Stimulated activated CD8-positive, alpha-beta memory T cell treated with anti-CD3 and anti-CD28 coated beads, Interleukin-4, amount 100 ng/mL, for 24 hours (primary cell): ENCODE measurements at regions not wholly inside any gene's neighbourhood (a gene's known extent, or its start where the extent isn't known, plus 50 kb on each side); places are given as distances from the start of the nearest gene placed in this dataset.
A peak's percentile ranks its signal among the peaks of the same experiment; 100 is the strongest.

Experiments used
- DNase-seq: peaks from one replicate; pipeline ENCODE4 v3.0.0-alpha.2; 2020; ENCODE audit warnings: low read depth

DNA sequence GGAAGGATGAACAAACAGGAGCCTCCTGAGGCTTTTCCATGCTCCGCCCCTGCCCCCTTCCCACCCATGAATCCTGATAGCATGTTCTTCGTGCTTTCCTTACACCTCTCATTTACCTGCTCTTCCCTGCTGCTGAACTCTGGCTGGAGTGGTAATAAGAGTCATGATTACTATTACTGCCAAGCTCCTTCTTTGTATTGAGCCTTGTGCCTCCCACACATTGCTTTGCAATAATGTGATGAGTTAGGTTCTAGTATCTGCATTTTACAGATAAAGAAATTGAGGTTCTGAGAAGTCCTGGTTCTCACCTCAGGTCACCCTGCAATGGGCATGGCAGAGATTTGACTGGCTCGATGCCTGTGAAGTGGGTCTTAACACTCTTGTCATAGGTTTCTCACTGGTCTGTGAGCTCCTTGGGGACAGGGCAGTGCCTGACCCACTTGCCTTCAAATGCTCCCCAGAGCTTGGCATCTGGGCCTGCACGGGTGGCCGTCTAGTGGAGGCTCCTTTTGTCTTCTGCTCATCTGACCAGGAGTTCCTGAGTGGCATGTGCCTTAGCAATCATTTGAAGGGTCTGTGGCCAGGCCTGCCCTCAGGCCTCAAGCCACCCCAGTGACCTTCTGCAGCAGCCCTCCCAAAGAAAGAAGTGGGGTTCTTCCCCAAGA lies 309.2 kb upstream of the ZMIZ1 start:
- DNase-seq: no peak

DNA sequence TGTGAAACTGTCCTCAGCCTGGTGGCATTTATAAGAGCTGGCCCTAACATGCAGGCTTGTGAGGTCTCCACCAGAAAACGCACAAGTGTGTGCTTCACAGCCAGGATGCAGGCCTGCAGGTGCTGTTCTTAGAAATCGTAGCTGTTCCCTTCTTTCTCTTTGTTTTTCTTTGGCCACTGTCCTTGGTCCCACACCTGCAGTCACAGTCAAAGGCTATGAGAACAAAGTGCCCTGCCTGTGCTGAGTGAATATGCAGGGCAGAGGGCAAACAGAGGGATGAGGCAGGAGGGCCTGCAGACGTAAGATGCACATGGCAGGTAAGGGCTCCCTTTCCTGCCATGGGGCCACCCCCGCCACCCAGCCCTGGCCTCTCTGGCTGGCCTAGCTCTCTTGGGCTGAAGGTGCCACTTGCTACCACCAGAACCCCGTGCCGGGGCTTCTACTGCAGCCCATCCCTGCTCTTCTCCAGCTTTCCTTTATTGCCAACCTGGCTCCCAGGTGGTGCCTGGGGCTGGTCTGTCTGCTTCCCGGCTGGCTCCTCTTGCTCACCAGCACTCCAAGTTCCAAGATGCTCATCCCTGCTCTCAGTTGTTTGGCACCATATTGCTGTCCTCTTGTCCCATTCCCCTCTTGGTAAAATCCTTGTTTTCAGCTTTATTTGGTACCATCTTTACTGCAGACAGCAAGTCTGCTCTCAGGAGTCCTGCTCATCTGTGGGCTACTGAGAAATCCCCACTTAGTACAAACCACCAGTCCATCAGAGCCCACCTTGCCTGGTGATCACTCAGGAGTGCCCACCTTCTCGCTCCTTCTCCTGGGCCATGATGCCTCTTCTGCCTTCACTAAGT lies 308.1 kb upstream of the ZMIZ1 start:
- no peak for DNase-seq

DNA sequence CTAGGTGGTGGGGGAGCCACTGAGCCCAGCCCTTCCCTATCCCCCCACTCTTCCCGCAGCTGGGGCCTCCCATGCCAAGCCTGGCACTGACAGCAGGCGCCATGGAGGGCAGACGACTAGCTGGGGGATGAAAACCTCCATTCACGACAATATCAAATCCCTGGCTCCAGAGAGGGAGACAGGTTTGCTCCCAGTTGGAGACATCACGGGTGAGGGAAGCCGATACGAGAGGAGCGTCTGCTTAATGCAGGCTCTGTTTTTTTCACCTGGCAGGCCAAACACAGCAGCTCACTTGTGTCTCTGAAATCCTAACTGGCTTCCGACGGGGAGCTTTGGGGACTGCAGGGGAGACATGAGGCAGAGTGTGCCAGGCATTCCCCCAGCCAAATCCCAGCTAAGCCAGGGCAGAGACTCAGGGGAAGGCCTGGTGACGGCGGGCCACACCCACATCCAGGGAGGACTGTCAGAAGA lies 307.4 kb upstream of the ZMIZ1 start:
- no peak for DNase-seq

DNA sequence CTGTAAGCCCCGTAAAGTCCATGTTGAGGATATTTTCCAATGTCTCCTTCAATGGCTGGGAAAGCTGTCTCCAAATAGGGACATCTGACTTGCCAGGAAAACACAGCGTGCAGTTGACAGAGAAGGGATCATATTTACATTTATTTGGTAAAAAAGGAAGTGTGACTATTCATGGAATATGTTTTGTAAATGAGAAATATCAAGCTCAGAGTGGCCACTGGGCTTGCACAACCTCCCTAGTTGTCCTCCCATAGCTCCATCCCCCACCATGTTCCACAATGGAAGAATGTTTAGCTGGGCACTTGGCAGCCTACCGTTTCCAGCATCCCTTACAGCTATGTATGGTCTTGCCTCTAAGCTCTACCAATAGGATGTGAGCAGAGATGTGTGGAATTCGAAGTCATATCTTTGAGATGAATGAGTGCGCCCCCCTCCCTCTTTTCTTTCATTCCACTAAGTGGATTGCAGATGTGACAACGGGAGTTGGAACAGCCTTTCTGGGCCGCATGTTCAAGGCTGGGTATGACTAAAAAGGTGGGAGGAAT lies 306.6 kb upstream of the ZMIZ1 start:
- DNase-seq: no peak

DNA sequence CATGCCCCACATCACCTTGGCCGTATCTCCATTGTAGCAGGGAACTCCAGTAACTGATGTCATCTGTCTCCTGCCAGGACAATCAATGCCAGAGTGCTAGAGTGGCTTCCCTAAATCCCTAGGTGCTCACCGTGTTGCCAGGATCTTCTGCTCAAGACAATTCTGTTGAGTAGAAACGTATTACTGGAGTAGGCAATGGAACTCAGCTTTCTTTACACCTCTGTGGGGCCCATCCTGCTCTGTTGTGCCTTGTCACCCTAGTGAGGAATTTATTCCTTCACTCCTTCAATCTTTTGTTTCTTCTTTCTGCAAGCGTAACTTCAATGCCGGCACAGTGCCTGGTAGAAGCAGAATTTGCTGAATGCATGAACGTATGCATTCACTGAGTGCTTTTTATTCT lies 305.5 kb upstream of the ZMIZ1 start:
- DNase-seq: no peak

DNA sequence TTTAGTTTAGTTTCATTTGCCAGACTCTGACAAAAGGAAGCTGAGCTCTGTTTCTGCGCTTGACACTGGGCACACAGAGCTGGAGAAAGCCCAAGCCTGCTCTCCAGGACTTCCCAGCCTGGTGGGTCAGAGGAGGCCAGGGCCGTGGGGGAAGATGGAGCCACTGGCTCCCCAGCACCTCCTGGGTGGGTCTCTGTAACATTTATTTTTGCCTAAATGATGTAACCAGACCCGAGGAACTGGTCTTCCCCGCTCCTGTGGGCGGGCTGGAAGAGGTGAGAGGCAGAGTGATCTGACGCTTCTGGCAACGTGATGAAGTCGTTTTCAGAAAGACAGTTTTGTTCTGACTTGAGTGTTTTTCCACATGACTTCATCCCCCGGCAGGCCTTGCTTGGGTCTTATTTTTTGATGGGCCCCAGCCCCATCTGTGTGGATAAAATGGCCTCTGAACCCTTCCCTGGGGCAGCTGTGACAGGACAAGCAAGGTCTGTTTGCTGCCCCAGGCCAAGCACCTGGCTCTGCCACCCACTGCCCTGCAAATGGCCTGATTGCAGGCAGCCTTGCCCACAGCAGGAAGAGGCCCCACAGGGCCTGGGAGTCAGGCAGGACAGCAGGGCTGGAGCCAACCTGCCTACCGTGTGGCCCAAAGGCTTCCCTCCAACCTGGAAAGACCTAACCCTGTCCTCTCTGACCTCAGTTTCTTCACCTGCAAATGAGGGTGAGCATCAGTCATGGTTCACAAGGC lies 304.9 kb upstream of the ZMIZ1 start:
- peak; percentile 11 for DNase-seq

DNA sequence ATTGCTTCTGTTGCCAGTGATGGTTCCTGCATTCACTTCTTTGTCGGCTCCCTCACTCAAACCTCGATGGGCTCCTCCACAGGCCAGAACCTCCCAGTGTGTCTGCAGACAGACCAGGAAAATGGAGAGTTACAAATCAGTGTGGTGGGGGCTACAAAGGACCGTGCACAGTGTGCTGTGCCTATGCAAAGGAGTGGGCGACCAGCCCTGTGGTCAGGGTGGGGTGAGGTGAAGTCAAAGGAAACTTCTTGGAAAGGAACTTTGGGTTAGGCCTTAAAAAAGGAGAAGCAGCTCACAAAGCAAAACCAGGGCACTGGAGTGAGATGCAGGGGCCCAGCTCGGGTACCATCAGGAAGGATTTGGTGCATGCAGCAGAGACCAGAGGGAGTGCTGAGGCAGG lies 304.3 kb upstream of the ZMIZ1 start:
- DNase-seq: no peak

DNA sequence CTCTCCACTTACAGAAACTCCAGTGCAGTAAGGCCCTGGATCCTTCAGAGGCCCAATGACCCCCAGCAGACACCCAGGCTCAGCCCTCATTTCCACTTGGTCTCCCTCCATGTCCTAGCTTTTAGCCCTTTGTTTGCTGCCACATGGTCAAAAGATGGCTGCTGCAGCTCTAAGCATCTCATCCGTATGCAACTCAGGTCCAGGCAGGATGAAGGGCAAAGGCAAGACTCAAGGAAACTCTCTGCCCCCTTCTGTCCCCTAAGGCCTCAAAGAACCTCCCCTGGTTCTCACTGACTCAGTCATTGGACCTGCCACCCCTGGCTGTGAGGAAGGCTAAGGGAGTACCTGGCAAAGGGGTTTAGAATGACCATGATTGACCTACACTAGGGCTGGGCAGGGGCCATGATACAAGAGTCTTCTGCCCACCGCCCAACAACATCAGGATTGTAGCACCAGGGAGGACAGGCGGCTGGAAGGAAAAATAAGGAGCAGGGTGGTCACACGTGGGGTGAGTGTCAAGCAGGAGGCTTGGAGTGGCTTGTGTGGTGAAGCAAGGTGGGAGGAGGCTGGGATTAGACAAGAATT lies 303.8 kb upstream of the ZMIZ1 start:
- no peak for DNase-seq

DNA sequence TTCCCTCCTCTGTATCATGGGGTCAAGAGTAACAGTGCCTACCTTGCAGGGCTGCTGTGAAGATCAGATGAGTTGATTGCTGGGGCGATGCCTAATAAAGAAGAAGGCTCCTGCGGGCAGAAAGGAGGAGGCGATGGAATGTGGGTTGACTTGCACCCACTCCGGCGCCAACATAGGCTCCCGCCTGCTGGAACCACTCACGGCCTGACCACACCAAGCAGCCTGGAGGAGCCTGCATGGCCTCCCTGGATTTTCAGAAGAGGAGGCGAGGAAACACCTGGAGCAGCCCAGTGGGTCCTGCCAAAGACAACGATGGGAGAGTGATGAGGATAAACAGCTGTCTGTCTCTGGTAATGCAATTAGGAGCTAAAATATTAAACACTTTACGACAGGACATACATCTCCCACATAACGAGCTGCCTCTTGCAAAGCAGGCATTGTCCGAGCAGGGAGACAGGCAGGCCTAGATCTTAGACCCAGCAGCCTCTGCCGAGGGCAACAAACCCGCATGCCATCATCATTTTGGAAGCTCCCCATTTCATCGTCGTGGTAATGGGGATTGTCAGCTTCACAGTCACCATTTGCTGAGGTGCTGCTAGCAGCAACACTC lies 302.9 kb upstream of the ZMIZ1 start:
- no peak for DNase-seq

DNA sequence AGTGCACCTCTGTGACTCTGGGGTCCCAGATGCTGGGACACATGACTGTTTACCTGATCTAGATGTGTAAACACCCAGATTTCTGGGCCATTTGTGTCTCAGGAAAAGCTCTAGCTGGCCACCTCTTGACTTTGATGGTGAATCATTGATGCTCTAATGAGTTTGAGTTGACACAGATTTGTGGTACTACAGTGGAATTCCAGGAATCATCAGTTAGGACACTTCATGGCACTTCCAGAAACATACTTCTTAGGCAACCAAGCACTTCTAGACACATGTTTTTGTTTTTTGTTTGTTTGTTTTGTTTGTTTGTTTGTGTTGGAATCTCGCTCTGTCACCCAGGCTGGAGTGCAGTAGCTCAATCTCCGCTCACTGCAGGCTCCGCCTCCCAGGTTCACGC lies 302.2 kb upstream of the ZMIZ1 start:
- DNase-seq: no peak

DNA sequence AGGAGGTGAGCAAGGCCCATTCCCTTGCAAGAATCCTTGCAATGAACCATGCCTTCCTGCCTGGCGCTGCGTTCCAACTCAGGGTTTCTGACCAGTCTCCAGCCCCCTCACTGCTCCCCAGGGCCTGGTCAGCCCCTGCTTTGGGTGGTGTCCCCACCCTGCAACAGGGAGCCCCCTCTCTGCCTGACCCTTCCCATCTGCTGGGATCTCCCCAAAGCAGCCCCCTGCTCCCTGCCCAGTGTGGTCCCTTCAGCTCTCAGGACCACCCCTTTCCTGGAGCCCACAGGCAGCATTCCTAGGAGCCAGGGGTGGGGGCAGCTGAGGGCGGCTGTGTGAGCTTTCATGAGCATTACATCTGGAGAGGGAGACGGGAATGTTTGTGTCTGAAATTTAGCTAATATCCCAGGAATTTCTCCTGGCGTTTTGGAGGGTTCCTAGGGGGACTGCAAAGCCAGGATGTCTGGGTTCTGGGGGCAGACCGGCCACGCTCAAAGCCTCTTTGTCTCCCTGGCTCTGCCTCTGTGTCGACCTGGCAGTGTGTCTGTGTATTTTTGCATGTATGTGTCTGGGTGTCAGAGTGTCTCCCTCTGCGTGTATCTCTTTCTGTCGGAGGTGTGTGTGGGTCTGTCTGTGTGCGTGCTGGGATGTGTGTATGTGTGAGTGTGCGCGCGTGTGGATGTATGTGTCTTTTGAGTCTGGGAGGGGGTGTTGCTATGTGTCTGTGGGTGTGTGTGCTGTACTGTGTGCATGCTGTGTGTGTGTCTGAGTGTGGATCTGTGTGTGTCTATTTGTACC lies 300.5 kb upstream of the ZMIZ1 start:
- no peak for DNase-seq

DNA sequence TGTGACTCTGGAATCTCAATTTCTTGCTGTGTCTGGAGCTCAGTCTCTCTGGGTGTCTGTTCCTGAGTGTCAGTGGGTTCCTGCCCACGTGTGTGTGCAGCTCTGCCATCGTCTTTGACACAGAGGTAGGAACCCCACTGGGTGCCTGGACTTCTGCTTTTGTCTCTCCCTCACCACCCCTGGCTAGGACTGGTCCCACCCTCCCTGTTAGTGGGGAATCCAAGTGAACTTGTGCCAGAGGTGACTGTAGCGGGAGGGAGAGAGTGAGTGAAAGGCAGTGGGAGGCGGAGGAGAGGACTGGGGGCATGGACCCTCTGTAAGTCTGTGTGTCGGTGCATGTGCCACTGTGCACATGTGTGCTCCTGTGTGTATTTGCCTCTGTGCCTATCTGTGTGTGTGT lies 299.9 kb upstream of the ZMIZ1 start:
- DNase-seq: no peak

DNA sequence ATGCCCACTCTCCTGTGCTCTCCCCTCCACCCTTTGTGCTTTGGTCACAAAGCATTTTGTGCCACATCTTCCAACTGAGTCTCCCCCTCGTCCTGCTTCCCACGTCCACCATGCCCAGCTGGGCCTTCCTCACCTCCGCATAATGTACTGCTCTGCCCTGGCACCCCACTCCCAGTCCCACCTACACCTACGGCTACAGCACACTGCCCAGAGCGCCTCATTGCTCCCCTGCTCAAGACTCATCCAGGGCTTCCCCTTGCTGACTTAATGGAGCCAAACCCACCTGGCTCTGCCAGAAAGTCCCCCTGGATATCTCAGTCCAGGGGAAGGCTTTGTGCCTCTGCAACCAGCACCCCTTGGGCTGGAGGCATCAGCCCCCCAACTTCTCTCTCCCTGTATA lies 299.2 kb upstream of the ZMIZ1 start:
- no peak for DNase-seq

DNA sequence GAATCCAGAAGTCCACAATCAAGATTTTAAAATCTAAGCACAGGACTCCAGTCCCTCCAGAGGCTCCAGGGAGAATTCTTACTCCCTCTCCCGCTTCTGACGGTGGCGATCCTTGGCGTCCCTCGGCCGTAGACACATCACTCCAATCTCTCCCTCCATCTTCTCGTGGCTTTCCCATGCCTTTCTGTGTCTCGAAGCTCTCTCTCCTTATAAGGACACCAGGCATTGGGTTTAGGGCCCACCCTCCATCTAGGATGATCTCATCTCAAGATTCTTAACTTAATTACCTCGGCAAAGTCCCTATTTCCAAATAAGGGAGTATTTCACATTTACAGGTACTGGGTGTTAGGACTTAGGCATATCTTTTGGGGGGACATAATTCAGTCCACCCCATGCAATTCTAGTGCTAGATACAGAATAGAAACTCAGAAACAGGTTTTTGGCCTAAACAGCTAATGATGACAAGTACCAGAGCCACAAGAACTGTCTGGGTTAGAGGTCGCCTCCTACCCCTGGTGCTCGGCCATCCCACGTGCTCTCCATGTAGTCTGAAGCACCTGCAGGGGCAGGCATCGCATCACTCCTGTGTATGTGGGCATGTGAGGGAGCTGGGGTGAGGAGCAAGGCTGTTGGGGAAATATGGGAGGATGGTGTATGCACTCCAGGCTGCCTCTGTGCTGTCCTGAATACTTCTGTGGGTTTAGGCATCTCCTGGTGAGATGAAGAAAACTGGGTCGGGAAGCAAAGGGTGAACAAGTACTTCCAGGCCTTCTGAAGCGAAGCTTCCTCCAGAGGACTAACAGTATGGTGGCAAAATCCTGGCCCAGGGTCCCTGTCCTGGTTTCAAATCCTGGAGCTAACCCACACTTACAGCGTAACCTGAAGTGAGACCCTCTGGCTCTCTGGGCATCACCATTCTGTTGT lies 298.3 kb upstream of the ZMIZ1 start:
- DNase-seq: no peak

DNA sequence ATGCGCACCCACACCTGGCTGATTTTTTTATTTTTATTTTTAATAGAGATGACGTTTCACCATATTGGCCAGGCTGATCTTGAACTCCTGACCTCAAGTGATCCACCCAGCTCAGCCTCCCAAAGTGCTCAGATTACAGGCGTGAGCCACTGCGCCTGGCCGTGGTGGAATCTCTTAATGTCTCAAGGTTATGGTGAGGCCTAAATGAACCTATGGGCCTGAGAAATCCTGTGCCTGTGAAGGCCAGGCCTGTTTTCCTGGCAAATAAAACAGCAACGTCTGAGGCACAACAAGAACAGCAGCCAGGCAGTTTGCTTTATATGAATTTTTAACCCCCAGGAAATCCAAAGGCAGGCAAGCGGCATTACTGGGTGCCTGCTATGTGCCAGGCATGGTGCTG lies 297.5 kb upstream of the ZMIZ1 start:
- no peak for DNase-seq

DNA sequence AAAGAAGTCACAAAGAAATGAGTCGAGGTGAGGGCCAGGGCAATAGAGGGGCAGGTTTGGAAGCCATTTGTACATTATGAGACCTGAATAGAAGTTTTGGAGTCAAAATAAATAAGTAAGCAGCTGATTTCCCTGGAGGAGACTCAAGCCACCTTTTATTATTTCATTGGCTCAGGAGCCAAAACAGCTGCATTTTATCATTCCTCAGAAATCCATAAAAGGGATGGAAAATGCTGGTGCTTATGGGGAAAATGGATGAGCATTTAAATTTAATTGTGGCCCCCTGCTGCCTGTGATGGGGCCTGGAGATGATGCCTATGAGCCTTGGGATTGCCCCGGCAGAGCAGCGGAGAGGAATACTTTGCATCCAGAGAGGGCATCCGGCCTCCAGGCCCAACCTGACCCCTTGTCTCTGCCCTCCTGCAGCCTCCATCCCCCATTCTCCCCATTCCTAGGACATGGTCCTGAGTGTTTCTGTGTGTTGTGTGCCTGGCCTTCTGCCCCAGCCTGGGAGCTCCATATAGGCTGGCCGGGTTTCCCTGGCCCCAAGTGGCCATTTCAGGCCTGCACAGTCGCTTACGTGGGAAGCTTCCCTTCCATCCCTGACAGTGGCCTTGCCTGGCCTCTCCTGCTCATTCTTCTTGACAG lies 296.8 kb upstream of the ZMIZ1 start:
- DNase-seq: no peak

DNA sequence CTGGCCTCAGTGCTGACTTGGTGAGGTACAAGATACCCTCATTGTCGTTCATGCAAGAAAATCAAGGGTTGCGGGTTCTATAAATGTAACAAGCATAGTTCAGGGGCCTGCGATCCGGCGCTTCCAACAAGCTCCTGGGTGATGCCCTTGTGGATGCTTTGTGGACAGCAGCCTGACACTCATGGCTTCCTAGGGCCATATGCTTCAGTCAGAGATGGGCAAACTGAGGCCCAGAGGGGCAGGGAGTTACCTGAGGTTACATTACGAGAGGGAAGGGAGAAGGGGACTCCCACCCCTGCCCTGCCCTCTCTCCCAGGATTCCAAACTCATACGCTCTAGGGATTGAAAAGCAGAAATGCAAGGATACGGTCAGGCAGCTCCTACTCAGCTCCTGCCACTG lies 296.3 kb upstream of the ZMIZ1 start:
- no peak for DNase-seq

DNA sequence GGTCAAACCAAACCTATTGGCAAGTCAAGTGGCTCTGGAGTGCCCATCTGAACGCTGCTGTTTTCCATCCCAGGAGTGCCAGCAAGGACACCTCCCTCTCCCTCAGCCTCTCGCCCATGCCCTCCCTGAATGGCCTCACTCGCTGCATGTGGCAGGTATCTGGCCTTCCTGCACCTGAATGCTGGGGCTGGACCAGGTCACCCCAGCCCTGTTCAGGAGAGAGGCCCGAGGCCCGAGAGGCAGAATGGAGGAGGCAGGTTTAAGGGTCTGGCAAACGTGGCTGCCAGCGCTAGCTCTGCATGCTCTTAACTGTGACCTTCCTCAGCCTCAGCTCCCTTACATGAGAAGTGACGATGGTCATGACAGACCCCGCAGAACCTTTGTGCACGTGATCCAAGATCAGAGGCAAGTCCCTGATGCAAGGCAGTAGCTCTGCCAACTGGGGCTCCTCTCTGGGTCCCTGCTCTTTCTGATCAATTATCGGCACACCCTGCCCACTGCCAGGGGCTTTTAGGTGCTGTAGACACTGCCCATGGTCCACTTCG lies 295.7 kb upstream of the ZMIZ1 start:
- no peak for DNase-seq

DNA sequence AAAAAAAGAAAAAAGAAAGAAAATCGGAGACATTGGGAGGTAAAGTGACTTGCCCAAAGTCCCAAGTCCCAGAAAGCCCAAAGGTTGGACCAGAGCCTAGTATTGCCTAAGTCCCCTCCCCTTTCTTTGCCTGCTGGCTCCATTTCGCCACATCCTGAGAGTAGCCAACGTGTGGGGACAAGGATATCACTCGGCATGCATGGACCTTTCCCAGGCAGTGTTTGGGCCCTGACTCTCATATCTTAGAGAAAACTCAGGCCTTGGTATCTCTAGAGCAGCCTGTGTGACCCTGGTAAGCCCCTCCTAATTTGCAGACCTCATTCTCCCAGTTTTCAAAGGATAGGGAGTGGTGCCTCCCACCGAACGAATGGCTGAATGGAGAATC lies 294.2 kb upstream of the ZMIZ1 start:
- no peak for DNase-seq
